OCI-M2 (cell line): ENCODE measurements at regions not wholly inside any gene's neighbourhood (a gene's known extent, or its start where the extent isn't known, plus 50 kb on each side); places are given as distances from the start of the nearest gene placed in this dataset.

Source experiments
- DNase-seq: peaks from one replicate; lab custom pipeline; 2025; ENCODE audit not compliant: unreplicated experiment; lab: John Stamatoyannopoulos, UW

GRCh38 chr18:62665188-62665587 is 50.2 kb upstream of the PHLPP1 start:
- DNase-seq: no peak
